H9 (cell line): ENCODE measurements at regions not wholly inside any gene's neighbourhood (a gene's known extent, or its start where the extent isn't known, plus 50 kb on each side); places are given as distances from the start of the nearest gene placed in this dataset.

Experiments
- DNase-seq: peaks from one replicate; pipeline ENCODE4 v3.0.0-alpha.2; 2017
- H2AFZ ChIP-seq: one replicate; pipeline ENCODE4 v1.6.1; 2013; ENCODE audit warnings: mild to moderate bottlenecking, low read length, control low read depth, moderate library complexity
- H2AK5ac ChIP-seq: 2 replicates; pipeline ENCODE4 v1.6.1; 2013; ENCODE audit warnings: low read length, control low read depth, mixed read lengths; ENCODE audit not compliant: insufficient read length
- H2BK120ac ChIP-seq: one replicate; pipeline ENCODE4 v1.6.1; 2013; ENCODE audit warnings: low read depth, mild to moderate bottlenecking, low read length, control low read depth, inconsistent platforms; ENCODE audit not compliant: poor library complexity, severe bottlenecking
- H2BK12ac ChIP-seq: 2 replicates; pipeline ENCODE4 v1.6.1; 2013; ENCODE audit warnings: low read length, control low read depth, mixed read lengths, low read depth; ENCODE audit not compliant: insufficient read length
- H2BK15ac ChIP-seq: 2 replicates; pipeline ENCODE4 v1.6.1; 2013; ENCODE audit warnings: low read depth, low read length, control low read depth
- H2BK20ac ChIP-seq: one replicate; pipeline ENCODE4 v1.6.1; 2013; ENCODE audit warnings: low read depth, mild to moderate bottlenecking, low read length, control low read depth, inconsistent platforms; ENCODE audit not compliant: poor library complexity, severe bottlenecking
- H2BK5ac ChIP-seq: 2 replicates; pipeline ENCODE4 v1.6.1; 2013; ENCODE audit warnings: low read length, control low read depth, mixed read lengths; ENCODE audit not compliant: insufficient read length
- H3K14ac ChIP-seq: 2 replicates; pipeline ENCODE4 v1.6.1; 2013; ENCODE audit warnings: low read length, control low read depth; ENCODE audit not compliant: insufficient read depth
- H3K18ac ChIP-seq: 2 replicates; pipeline ENCODE4 v1.6.1; 2013; ENCODE audit warnings: low read depth, mild to moderate bottlenecking, mixed read lengths, low read length, control low read depth; ENCODE audit not compliant: insufficient read length
- H3K23ac ChIP-seq: 2 replicates; pipeline ENCODE4 v1.6.1; 2013; ENCODE audit warnings: low read length, control low read depth, mixed read lengths, low read depth; ENCODE audit not compliant: insufficient read length
- H3K23me2 ChIP-seq: 2 replicates; pipeline ENCODE4 v1.6.1; 2013; ENCODE audit warnings: low read depth, mild to moderate bottlenecking, mixed read lengths, low read length, control low read depth; ENCODE audit not compliant: insufficient read length, poor library complexity, severe bottlenecking
- H3K27ac ChIP-seq: 2 replicates; pipeline ENCODE4 v1.5.1; 2013; ENCODE audit warnings: low read length, control low read depth, mixed read lengths, low read depth; ENCODE audit not compliant: insufficient read length
- H3K27me3 ChIP-seq: 2 replicates; pipeline ENCODE4 v1.6.1; 2013; ENCODE audit warnings: low read length, control low read depth, inconsistent platforms; ENCODE audit not compliant: insufficient read depth
- H3K4ac ChIP-seq: 2 replicates; pipeline ENCODE4 v1.6.1; 2013; ENCODE audit warnings: low read depth, mild to moderate bottlenecking, control low read depth, inconsistent platforms, low read length, moderate library complexity
- H3K4me1 ChIP-seq: 2 replicates; pipeline ENCODE4 v1.6.1; 2013; ENCODE audit warnings: low read length, control low read depth, inconsistent platforms; ENCODE audit not compliant: insufficient read depth
- H3K4me2 ChIP-seq: 2 replicates; pipeline ENCODE4 v1.6.1; 2013; ENCODE audit warnings: low read length, control low read depth, mixed read lengths; ENCODE audit not compliant: insufficient read length, insufficient read depth
- H3K56ac ChIP-seq: 2 replicates; pipeline ENCODE4 v1.6.1; 2013; ENCODE audit warnings: low read depth, mild to moderate bottlenecking, mixed read lengths, low read length, control low read depth; ENCODE audit not compliant: insufficient read length
- H3K79me1 ChIP-seq: 2 replicates; pipeline ENCODE4 v1.6.1; 2013; ENCODE audit warnings: low read depth, mild to moderate bottlenecking, moderate library complexity, low read length, control low read depth, inconsistent platforms; ENCODE audit not compliant: insufficient read depth, poor library complexity, severe bottlenecking
- H3K79me2 ChIP-seq: 2 replicates; pipeline ENCODE4 v1.6.1; 2013; ENCODE audit warnings: low read length, control low read depth, inconsistent platforms; ENCODE audit not compliant: insufficient read depth
- H3K9ac ChIP-seq: 2 replicates; pipeline ENCODE4 v1.6.1; 2013; ENCODE audit warnings: low read length, control low read depth, mixed read lengths; ENCODE audit not compliant: insufficient read length; ENCODE audit errors: extremely low read depth
- H3K9me3 ChIP-seq: one replicate; pipeline ENCODE4 v1.6.1; 2013; ENCODE audit warnings: low read depth, low read length, inconsistent platforms; ENCODE audit not compliant: control insufficient read depth
- H3T11ph ChIP-seq: one replicate; pipeline ENCODE4 v1.6.1; 2013; ENCODE audit warnings: mild to moderate bottlenecking, low read length, control low read depth, inconsistent platforms
- H4K20me1 ChIP-seq: one replicate; pipeline ENCODE4 v1.6.1; 2013; ENCODE audit not compliant: control insufficient read depth, insufficient read length, insufficient read depth
- H4K5ac ChIP-seq: 2 replicates; pipeline ENCODE4 v1.6.1; 2013; ENCODE audit warnings: low read depth, mild to moderate bottlenecking, mixed read lengths, low read length, control low read depth; ENCODE audit not compliant: insufficient read length
- H4K8ac ChIP-seq: replicated peaks from 2 replicates; pipeline ENCODE4 v1.6.1; 2013; ENCODE audit warnings: low read length, control low read depth, mixed read lengths, low read depth; ENCODE audit not compliant: insufficient read length
- H4K91ac ChIP-seq: 2 replicates; pipeline ENCODE4 v1.6.1; 2013; ENCODE audit warnings: low read depth, mild to moderate bottlenecking, moderate library complexity, mixed read lengths, low read length, control low read depth; ENCODE audit not compliant: insufficient read length
- H3K27ac Mint-ChIP-seq, 3 experiments: 2 replicates in 2 of 3; 3 replicates in 1 of 3; pipeline ENCODE4 v1.8.0; 2020 to 2021; ENCODE audit warnings: mixed read lengths in 3 of 3, mild to moderate bottlenecking in 1 of 3, moderate library complexity in 1 of 3
- H3K27me3 Mint-ChIP-seq: 2 replicates; pipeline ENCODE4 v1.8.0; 2021; ENCODE audit warnings: low read depth, mild to moderate bottlenecking, moderate library complexity, mixed read lengths
- H3K36me3 Mint-ChIP-seq, 3 experiments: 2 replicates in 2 of 3; 3 replicates in 1 of 3; pipeline ENCODE4 v1.8.0; 2020 to 2021; ENCODE audit warnings: low read depth in 3 of 3, mixed read lengths in 3 of 3; ENCODE audit not compliant: insufficient read depth in 1 of 3
- H3K4me1 Mint-ChIP-seq, 2 experiments: 2 replicates each; pipeline ENCODE4 v1.8.0; 2020; ENCODE audit warnings: mixed read lengths in 2 of 2
- H3K4me3 Mint-ChIP-seq, 2 experiments: 2 replicates in 1 of 2; 3 replicates in 1 of 2; pipeline ENCODE4 v1.8.0; 2020 to 2021; ENCODE audit warnings: mild to moderate bottlenecking in 2 of 2, mixed read lengths in 2 of 2, moderate library complexity in 1 of 2
- H3K9me3 Mint-ChIP-seq, 2 experiments: 2 replicates in 1 of 2; 3 replicates in 1 of 2; pipeline ENCODE4 v1.8.0; 2020; ENCODE audit warnings: mild to moderate bottlenecking in 2 of 2, mixed read lengths in 2 of 2, moderate library complexity in 1 of 2
- WGBS: extraction: QIAGEN DNeasy Blood & Tissue Kit; methylation state at CpG from one replicate; pipeline ENCODE4 v1.1.7; 2013; ENCODE audit warnings: missing lambda C conversion rate, low lambda C conversion rate, mixed read lengths; ENCODE audit not compliant: insufficient read length; ENCODE audit errors: extremely low coverage; 5-methylcytosine and 5-hydroxymethylcytosine counted together
- TF ChIP-seq, protein P1 (sequence below): fragments of 200-600 bp; sonication (generic); conservative IDR thresholded peaks from 3 replicates; pipeline ENCODE4 v1.8.0; 2021; ENCODE audit warnings: antibody characterized with exemption, mild to moderate bottlenecking

DNA sequence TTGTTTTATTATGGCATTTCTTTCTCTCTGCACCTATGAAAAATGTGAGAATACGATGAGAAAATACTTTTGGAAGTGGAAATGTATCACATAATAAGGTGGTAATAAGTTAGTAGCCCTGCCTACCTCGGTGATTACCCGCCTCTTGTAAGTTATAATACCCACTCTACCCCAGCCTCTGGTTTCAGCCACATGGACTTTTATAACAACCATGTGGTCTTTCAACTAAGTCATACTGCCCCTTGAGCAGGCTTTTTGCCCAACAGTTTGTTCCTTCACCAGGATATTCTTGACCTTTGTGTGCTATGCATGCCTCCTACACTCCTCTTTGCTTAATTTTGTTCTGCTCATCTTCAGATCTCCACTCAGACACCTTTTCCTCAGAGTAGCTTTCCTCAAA, 470.6 kb upstream of the ZWINT start:
- H3K23me2 ChIP-seq, result no peaks in the 10 kb centered on the region
- H2BK120ac ChIP-seq, result no peak overlapping the region
- no CpG with 5 or more reads among the region's 3 CpGs for WGBS
- H3K23ac ChIP-seq, result no peak overlapping the region
- no peaks in the 10 kb centered on the region for H3K4me1 ChIP-seq
- H4K20me1 ChIP-seq, result no peaks in the 10 kb centered on the region
- no peak overlapping the region for H3K27ac Mint-ChIP-seq
- H3K4me3 Mint-ChIP-seq, result no peak overlapping the region
- H3K9me3 Mint-ChIP-seq, result peaks cover 4 to 5% of the 10 kb centered on the region in 2 experiments; a peak in 2 of 5 replicates
- no peaks in the 10 kb centered on the region for H3K4me1 Mint-ChIP-seq
- H3K18ac ChIP-seq, result no peak overlapping the region
- H3K9me3 ChIP-seq, result no peaks in the 10 kb centered on the region
- no peaks in the 10 kb centered on the region for H3K27me3 Mint-ChIP-seq
- H3K27me3 ChIP-seq, result no peaks in the 10 kb centered on the region
- H3K4ac ChIP-seq, result no peak overlapping the region
- no peak overlapping the region for H4K5ac ChIP-seq
- H2BK5ac ChIP-seq, result no peak overlapping the region
- H3K4me2 ChIP-seq, result no peak overlapping the region
- H4K8ac ChIP-seq, result no peak overlapping the region
- H3K36me3 Mint-ChIP-seq, result no peaks in the 10 kb centered on the region
- H3K79me2 ChIP-seq, result no peaks in the 10 kb centered on the region
- H2AK5ac ChIP-seq, result no peak overlapping the region
- H3T11ph ChIP-seq, result no peak overlapping the region
- DNase-seq, result no peak
- TF ChIP-seq, protein P1, sequence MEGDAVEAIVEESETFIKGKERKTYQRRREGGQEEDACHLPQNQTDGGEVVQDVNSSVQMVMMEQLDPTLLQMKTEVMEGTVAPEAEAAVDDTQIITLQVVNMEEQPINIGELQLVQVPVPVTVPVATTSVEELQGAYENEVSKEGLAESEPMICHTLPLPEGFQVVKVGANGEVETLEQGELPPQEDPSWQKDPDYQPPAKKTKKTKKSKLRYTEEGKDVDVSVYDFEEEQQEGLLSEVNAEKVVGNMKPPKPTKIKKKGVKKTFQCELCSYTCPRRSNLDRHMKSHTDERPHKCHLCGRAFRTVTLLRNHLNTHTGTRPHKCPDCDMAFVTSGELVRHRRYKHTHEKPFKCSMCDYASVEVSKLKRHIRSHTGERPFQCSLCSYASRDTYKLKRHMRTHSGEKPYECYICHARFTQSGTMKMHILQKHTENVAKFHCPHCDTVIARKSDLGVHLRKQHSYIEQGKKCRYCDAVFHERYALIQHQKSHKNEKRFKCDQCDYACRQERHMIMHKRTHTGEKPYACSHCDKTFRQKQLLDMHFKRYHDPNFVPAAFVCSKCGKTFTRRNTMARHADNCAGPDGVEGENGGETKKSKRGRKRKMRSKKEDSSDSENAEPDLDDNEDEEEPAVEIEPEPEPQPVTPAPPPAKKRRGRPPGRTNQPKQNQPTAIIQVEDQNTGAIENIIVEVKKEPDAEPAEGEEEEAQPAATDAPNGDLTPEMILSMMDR, result no peak
- H3K56ac ChIP-seq, result no peak overlapping the region
- H3K9ac ChIP-seq, result no peak overlapping the region
- H2BK12ac ChIP-seq, result no peak overlapping the region
- H2BK15ac ChIP-seq, result no peak overlapping the region
- H2BK20ac ChIP-seq, result no peak overlapping the region
- H2AFZ ChIP-seq, result peak overlapping the region; percentile 32
- no peak overlapping the region for H3K27ac ChIP-seq
- no peak overlapping the region for H3K14ac ChIP-seq
- H3K79me1 ChIP-seq, result no peaks in the 10 kb centered on the region
- H4K91ac ChIP-seq, result no peak overlapping the region
